MG63 (cell line): ENCODE measurements at regions not wholly inside any gene's neighbourhood (a gene's known extent, or its start where the extent isn't known, plus 50 kb on each side); places are given as distances from the start of the nearest gene placed in this dataset.
A peak's percentile ranks its signal among the peaks of the same experiment; 100 is the strongest.

Source experiments
- DNase-seq: peaks from one replicate; pipeline ENCODE4 v3.0.0-alpha.2; 2020
- H3K27me3 ChIP-seq: fragments of 250-450 bp; sonication (Bioruptor Pico); 2 replicates; pipeline ENCODE4 v1.5.1; 2020; ENCODE audit warnings: mild to moderate bottlenecking, moderate library complexity
- H3K36me3 ChIP-seq: fragments of 250-450 bp; sonication (Bioruptor Pico); 2 replicates; pipeline ENCODE4 v1.5.1; 2020; ENCODE audit warnings: mild to moderate bottlenecking, moderate library complexity
- H3K4me3 ChIP-seq: fragments of 250-450 bp; sonication (Bioruptor Pico); 2 replicates; pipeline ENCODE4 v1.5.1; 2020; ENCODE audit warnings: mild to moderate bottlenecking, moderate library complexity
- H3K9me3 ChIP-seq: fragments of 250-450 bp; sonication (Bioruptor Pico); 2 replicates; pipeline ENCODE4 v1.5.1; 2020; ENCODE audit warnings: mild to moderate bottlenecking, moderate library complexity

- DNase-seq, result no peak
- Histone ChIP-seq H3K27me3 (no peaks in the 10 kb centered on the region), H3K36me3 (no peaks in the 10 kb centered on the region), H3K4me3 (no peak overlapping the region), H3K9me3 (no peaks in the 10 kb centered on the region)
Observed at GRCh38 chr14:71646518-71646917, 285.7 kb upstream of the RGS6 start.

DNA sequence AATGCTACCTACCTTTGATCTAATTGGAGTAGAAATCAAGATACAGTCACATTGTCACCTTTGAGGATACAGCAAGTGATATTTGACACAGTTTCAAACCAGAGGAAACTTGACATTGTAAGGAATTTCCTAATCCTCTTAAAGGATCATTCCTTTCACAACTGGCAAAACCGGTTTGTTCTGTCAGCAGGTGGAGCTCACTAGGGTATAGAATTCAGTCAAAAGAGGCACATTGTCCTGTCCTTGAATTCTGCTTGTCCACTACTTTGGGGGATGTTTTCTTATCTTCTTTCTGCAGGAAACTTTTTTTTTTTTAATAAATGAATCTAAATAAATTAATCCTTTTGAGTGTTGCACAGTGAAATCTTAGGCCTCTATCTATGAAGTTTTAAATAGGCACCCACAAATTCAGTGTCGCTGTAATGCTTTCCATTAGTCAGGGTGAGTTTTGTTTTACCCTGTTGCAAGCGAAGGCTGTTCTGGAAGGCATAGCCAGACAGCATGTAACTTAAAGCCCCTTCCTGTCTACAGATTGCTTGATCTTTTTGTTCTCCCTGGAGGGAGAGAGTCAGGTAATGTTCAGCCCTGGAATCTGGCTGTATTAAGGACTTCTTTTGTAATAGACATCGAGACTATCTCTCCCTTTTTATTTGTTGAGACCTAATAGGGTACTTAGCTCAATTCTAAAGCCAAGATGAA is 285.0 kb upstream of the RGS6 start:
- H3K27me3 ChIP-seq, result no peaks in the 10 kb centered on the region
- peaks cover 2% of the 10 kb centered on the region; the same call in 1 of the 2 replicates for H3K36me3 ChIP-seq
- no peak for DNase-seq
- no peak overlapping the region for H3K4me3 ChIP-seq
- no peaks in the 10 kb centered on the region; the same call in 1 of the 2 replicates for H3K9me3 ChIP-seq

DNA sequence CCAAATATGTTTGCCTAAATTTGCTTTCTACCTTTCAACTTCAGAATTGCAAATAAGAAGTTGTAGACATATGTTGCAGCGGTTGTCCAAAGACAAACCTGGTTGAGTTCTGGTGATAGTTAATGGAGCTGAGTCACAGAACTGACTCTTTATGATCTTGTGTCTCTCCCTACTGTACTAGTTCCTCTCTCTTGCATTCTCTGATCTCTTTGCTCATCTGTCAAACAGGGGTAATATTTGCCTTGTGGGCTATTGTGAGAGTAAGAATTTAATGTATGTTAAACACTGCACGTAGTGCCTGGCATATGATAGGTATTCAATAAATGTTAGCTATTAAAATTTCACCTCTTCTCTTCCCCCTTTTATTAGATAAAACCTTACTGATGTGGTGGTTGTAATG is 283.5 kb upstream of the RGS6 start:
- Histone ChIP-seq H3K4me3 (no peak overlapping the region), H3K9me3 (peaks cover 3% of the 10 kb centered on the region; the same call in 1 of the 2 replicates), H3K36me3 (peaks cover 7% of the 10 kb centered on the region), H3K27me3 (no peaks in the 10 kb centered on the region)
- DNase-seq, result no peak

DNA sequence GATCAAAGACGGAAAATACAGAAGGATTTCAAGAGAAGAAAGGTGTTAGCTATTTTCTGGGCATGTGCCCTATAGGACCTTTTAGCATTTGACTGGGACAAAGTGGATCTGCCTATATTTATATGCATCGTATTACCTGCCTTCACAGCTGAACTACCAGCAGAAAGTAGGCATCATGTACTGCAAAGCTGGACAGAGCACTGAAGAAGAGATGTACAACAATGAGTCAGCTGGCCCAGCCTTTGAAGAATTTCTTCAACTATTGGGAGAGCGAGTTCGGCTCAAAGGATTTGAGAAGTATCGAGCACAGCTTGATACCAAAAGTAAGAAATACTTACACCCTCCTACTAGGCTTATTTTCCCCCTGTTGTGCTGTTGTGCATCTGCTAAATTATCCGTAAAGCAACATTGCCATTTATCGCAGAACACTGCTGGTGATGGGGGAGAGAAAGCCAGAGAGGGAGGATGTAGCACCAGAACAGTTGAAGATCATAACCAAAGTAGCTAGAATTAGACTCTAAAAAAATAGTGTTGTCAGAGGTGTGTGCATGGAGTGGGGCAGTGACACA is 282.0 kb upstream of the RGS6 start:
- H3K9me3 ChIP-seq, result peaks cover 3% of the 10 kb centered on the region; the same call in 1 of the 2 replicates
- no peak overlapping the region for H3K4me3 ChIP-seq
- H3K36me3 ChIP-seq, result peaks cover 7% of the 10 kb centered on the region
- no peaks in the 10 kb centered on the region for H3K27me3 ChIP-seq
- no peak for DNase-seq

GRCh38 chr14:71651228-71651627 is 281.0 kb upstream of the RGS6 start:
- H3K4me3 ChIP-seq, result no peak overlapping the region
- H3K27me3 ChIP-seq, result no peaks in the 10 kb centered on the region
- DNase-seq, result peak; percentile 72
- peaks cover 7% of the 10 kb centered on the region for H3K36me3 ChIP-seq
- peaks cover 3% of the 10 kb centered on the region; the same call in 1 of the 2 replicates for H3K9me3 ChIP-seq

DNA sequence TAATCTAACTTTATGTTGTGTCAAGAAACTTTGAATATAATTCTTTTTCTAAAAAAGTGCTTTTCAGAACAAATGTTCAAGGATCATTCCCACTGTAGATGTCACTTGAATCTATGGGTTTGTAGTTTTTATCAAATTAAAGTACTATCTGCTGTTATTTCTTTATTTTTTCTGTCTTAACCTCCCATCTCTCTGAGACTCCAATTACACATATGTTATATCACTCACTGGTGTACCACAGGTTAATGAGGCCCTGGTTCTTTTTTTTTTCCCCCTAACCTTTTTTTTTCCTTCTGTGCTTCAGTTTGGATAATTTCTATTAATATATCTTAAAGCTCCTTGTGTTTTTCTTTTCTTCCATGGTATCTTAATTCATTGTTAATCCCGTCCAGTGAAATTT is 279.9 kb upstream of the RGS6 start:
- no peaks in the 10 kb centered on the region for H3K27me3 ChIP-seq
- peaks cover 7% of the 10 kb centered on the region for H3K36me3 ChIP-seq
- H3K9me3 ChIP-seq, result peaks cover 3% of the 10 kb centered on the region; the same call in 1 of the 2 replicates
- DNase-seq, result no peak
- no peak overlapping the region for H3K4me3 ChIP-seq

GRCh38 chr14:71654810-71655209 is 277.4 kb upstream of the RGS6 start:
- peaks cover 7% of the 10 kb centered on the region for H3K36me3 ChIP-seq
- H3K9me3 ChIP-seq, result peaks cover 3% of the 10 kb centered on the region; the same call in 1 of the 2 replicates
- H3K4me3 ChIP-seq, result no peak overlapping the region
- H3K27me3 ChIP-seq, result no peaks in the 10 kb centered on the region
- DNase-seq, result no peak

- no peak for DNase-seq
- Histone ChIP-seq H3K36me3 (no peaks in the 10 kb centered on the region), H3K27me3 (no peaks in the 10 kb centered on the region), H3K9me3 (no peaks in the 10 kb centered on the region), H3K4me3 (no peak overlapping the region)
Observed at GRCh38 chr14:71658261-71658860, 273.9 kb upstream of the RGS6 start.

DNA sequence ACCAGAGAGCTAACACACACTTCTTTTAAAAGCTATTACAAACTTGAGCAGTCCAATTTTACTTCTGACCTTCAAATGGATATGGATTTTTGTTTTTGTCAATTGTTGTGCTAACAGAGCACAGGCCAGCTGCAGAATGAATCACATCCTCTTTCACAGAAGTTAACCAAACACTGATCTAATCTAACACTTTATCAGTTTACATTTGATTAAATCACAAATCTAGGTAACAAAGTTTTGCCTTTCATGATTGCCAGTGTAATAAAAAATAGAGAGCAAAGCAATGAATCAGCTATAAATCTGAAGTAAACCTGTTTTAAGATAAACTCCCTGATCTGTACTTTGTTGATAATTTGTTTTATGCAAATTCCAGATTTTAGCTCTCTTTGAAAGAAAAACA is 273.1 kb upstream of the RGS6 start:
- Histone ChIP-seq H3K4me3 (no peak overlapping the region), H3K27me3 (no peaks in the 10 kb centered on the region), H3K36me3 (no peaks in the 10 kb centered on the region), H3K9me3 (no peaks in the 10 kb centered on the region)
- DNase-seq, result no peak

- no peak overlapping the region for H3K4me3 ChIP-seq
- no peaks in the 10 kb centered on the region for H3K9me3 ChIP-seq
- no peaks in the 10 kb centered on the region for H3K36me3 ChIP-seq
- DNase-seq, result no peak
- H3K27me3 ChIP-seq, result no peaks in the 10 kb centered on the region
Observed at GRCh38 chr14:71661441-71661840, 270.8 kb upstream of the RGS6 start.

DNA sequence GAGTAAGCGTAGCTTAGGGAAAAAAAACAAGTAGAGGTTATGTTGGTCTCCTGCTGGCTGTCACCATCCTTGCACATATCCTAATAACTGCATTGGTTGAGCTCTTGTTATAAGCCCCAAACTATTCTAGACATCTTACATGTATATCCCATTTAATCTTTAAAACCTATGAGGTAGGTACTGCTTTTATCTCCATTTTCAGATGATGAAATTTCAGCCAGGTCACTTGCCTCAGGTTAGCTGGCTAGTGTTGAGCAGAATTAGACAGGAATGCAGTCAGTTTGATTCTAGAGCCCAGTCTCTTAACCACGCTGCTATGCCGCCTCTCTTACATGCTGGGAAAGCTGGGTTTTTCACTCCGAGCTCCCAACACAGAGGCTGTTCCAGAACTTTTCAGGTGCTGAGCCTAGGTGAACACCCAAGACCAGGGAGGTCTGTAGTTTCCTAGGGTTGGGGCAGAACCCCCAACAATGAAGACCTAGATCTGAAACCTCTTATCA is 269.9 kb upstream of the RGS6 start:
- H3K36me3 ChIP-seq, result no peaks in the 10 kb centered on the region
- H3K4me3 ChIP-seq, result no peak overlapping the region
- no peaks in the 10 kb centered on the region for H3K27me3 ChIP-seq
- no peak for DNase-seq
- H3K9me3 ChIP-seq, result no peaks in the 10 kb centered on the region

- H3K27me3 ChIP-seq, result no peaks in the 10 kb centered on the region
Observed at GRCh38 chr14:71665157-71665556, 267.1 kb upstream of the RGS6 start.

GRCh38 chr14:71665781-71666180 is 266.4 kb upstream of the RGS6 start:
- H3K27me3 ChIP-seq, result no peaks in the 10 kb centered on the region
- H3K9me3 ChIP-seq, result no peaks in the 10 kb centered on the region
- no peak overlapping the region for H3K4me3 ChIP-seq
- no peaks in the 10 kb centered on the region for H3K36me3 ChIP-seq
- DNase-seq, result no peak

More at GRCh38 chr14:71665157-71665556, 267.1 kb upstream of the RGS6 start:
- Histone ChIP-seq H3K4me3 (no peak overlapping the region), H3K9me3 (no peaks in the 10 kb centered on the region), H3K36me3 (no peaks in the 10 kb centered on the region)
- no peak for DNase-seq

DNA sequence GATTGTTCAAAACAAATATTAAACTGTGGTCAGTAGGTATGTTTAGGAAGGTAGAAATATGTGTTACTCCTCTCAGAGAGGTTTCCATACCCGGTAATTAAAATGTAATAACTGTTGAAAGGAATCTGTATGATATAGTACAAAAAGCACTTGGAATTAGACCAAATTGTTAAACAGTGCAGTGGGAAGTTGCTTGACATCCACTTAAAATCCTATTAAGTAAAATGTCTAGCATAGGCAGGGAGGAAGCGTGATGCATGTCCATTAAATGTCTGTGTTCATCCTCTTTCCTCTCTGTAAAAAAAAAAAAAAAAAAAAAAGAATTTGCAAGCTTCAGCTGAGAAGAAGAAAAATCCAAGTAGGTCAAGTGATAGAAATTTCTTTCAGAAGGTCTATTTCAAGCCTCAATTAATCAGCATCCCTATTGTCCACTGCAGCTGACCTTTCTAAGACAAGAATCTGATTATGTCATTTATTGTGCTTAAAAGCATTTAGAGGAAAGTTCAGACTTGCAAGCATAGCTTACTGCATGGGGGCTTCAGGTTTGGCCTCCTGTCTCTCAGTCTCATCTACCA is 265.6 kb upstream of the RGS6 start:
- Histone ChIP-seq H3K27me3 (no peaks in the 10 kb centered on the region), H3K4me3 (no peak overlapping the region), H3K36me3 (no peaks in the 10 kb centered on the region), H3K9me3 (no peaks in the 10 kb centered on the region)
- no peak for DNase-seq

DNA sequence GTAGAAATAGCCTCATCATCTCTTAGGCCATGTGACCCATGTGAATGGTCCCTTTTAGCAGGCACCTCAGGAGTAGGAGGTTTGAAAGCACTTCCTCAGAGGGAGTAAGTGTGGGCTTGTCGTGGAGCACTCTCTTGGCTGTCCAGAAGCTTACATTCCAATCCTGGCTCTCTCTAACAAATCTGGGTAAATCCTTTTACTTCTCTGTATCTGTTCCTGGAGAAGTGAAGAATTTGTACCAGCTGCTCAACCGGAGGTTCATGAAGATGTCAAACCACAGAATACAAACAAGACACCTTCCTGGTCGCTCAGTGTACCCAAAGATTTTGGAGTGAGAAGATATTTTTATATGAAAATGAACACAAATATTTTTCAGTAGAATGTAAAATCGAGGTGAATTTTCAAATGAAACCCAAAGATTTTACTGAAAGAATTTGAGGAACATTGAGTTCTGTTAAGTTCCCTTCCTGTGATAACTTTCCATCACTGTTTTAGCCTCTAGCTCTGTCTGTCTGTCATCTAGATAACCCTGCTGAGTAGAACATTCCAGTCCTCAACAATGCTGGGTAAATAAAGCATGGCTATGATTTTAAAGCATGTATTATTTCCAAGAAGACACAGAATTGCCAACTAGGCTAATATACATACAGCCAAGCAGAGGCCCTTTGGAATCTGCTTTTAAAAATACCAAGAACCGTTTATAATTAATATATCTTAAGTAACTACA is 263.9 kb upstream of the RGS6 start:
- no peaks in the 10 kb centered on the region for H3K36me3 ChIP-seq
- H3K27me3 ChIP-seq, result no peaks in the 10 kb centered on the region
- no peak for DNase-seq

GRCh38 chr14:71672596-71672995 is 259.6 kb upstream of the RGS6 start:
- DNase-seq, result no peak
- Histone ChIP-seq H3K36me3 (no peaks in the 10 kb centered on the region), H3K9me3 (no peaks in the 10 kb centered on the region), H3K4me3 (no peak overlapping the region), H3K27me3 (no peaks in the 10 kb centered on the region)

More for the DNA sequence above, 263.9 kb upstream of the RGS6 start:
- H3K9me3 ChIP-seq, result no peaks in the 10 kb centered on the region
- H3K4me3 ChIP-seq, result no peak overlapping the region
